HG02943 (cell line): ENCODE measurements at regions not wholly inside any gene's neighbourhood (a gene's known extent, or its start where the extent isn't known, plus 50 kb on each side); places are given as distances from the start of the nearest gene placed in this dataset.

Experiments
- ATAC-seq: cut with Tn5 transposase; IDR thresholded peaks from one replicate; pipeline ENCODE4 v1.9.1; 2021; ENCODE audit warnings: mild to moderate bottlenecking, low read depth, moderate library complexity; ENCODE audit not compliant: unreplicated experiment

DNA sequence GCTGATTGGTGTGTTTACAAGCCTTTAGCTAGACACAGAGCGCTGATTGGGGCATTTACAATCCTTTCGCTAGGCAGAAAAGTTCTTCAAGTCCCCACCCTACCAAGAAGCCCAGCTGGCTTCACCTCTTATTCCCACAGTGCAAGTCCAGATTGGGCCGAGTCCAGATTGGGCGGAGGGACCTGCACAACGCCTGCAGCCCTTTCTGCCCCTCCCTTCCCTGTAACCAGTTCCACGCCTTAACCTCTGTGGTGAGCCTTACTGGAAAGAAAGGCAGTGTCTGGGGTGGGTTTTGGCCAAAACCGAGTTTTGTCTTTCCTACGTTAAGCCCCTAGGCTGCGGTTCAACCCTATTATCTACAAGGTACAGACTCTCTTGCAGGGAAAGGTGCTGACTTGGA, 268.7 kb downstream of the ZEB1 start:
- ATAC-seq, result no peak

GRCh38 chr10:31586723-31587638, 268.0 kb downstream of the ZEB1 start:
- no peak for ATAC-seq

GRCh38 chr10:31584876-31585275, 265.9 kb downstream of the ZEB1 start:
- no peak for ATAC-seq

DNA sequence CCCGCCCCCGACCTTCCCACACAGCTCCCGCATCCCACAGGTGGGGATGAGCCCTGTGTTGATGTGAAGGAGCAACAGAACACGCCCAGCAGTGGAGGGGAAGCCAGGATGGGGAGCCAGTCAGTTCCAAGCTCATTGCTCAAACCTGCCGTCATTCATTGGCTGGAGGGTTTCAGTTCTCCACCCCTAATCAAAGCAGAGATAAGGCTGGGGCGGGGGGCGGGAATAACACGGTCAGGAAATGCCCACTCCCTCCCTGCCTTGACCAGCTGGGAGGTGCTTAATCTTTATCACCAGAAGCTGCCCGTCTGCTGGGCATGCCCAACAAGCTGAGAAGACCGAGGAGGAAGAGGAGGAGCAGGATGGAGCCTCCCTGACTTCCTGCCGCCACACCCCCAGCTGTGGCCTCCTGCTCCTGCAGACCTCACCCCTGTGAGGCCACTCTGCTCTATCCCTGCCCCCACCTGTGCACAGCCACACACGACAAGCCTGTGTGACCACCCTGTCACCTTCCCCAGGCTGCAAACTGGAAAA, 265.1 kb downstream of the ZEB1 start:
- ATAC-seq, result no peak

GRCh38 chr10:31583293-31583692, 264.3 kb downstream of the ZEB1 start:
- ATAC-seq, result no peak

DNA sequence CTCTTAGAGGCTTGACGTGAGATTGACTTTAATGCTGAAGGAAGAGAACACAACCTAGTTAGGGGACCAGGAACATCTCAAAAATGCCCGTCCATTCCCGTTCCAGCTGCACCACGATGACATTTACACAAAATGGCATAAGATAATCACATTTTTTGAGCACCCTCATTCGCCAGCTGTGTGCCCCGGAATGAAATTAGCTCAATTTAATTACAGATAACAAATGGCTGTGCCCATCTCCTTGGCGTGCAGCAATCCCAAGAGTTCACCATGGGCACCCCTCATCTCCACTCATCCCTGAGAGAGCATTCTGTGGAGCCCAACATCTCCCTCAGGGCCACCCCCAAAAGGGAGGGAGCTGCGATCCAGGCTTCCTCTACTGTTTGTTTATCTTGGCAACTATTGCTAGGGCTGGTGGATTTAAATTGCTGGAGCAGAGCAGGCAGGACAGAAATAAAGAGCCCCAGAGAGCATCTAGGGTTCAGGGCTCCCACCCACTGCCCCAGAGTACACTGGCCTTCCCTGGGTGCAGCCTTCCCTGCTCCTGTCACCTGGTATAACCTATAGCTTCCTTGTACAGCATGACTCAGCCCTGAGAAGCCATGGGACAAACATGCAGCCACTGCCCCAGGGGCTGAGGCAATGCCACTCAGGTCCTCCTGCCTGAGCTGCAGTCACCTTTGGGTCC, 263.5 kb downstream of the ZEB1 start:
- ATAC-seq, result no peak

DNA sequence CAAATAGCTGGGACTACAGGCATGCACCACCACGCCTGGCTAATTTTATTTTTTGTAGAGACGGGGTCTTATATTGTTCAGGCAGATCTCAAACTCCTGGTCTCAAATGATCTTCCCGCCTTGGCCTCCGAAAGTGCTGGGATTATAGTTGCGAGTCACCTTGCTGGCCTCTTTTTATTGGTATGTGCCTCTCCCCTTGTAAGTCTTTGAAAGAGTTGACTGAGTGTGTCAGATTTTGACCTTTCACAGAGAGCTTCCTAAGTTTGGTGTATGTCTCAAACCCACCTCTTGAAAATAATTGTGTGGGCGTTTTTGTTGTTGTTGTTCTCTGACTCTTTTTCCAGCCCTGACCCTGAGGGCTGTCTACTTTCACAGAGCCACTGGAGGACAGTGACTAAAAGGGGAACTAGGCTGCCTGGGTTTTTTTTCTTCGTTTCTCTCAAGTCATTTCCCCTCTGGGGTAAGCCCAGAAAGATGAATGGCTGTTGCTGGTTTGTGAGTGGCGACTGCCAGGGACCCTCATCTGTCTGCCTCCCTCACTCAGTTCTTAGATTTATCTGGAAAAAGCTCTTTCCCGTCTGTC, 262.8 kb downstream of the ZEB1 start:
- no peak for ATAC-seq

DNA sequence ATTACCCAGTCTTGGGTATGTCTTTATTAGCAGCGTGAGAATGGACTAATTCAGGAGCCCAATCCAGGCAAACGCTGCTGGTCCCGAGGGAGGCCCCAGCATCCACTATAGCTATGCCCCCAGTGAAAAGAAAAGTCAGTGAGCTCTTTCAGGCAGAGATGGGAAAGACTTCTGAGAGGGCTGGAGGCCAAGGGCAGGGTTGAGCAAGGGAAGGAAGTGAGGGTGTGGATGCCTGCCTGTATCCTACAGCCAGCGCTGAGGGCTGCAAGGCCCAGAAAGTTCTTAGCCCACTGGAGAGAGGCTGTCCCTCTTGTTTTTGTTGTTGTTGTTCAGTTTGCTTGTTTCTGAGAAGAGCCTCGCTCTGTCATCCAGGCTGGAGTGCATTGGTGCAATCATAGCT, 261.6 kb downstream of the ZEB1 start:
- no peak for ATAC-seq
